Chondrocyte (in vitro differentiated cells): ENCODE measurements at regions not wholly inside any gene's neighbourhood (a gene's known extent, or its start where the extent isn't known, plus 50 kb on each side); places are given as distances from the start of the nearest gene placed in this dataset.

ENCODE experiments used
- DNase-seq: peaks from one replicate; pipeline ENCODE4 v3.0.0; 2021; ENCODE audit warnings: mixed read lengths, low spot score
- H3K27ac Mint-ChIP-seq: one replicate; pipeline ENCODE4 v1.8.0; 2021; ENCODE audit warnings: mild to moderate bottlenecking, moderate library complexity, mixed read lengths; ENCODE audit not compliant: unreplicated experiment
- H3K27me3 Mint-ChIP-seq: 2 replicates; pipeline ENCODE4 v1.8.0; 2021; ENCODE audit warnings: low read depth, mixed read lengths
- H3K36me3 Mint-ChIP-seq: 2 replicates; pipeline ENCODE4 v1.8.0; 2021; ENCODE audit warnings: low read depth, mixed read lengths
- H3K4me1 Mint-ChIP-seq: 2 replicates; pipeline ENCODE4 v1.8.0; 2021; ENCODE audit warnings: low read depth, mild to moderate bottlenecking, mixed read lengths
- H3K4me3 Mint-ChIP-seq: one replicate; pipeline ENCODE4 v1.8.0; 2021; ENCODE audit warnings: mild to moderate bottlenecking, moderate library complexity, mixed read lengths; ENCODE audit not compliant: unreplicated experiment
- H3K9me3 Mint-ChIP-seq: 2 replicates; pipeline ENCODE4 v1.8.0; 2021; ENCODE audit warnings: low read depth, mixed read lengths
- CTCF ChIP-seq: fragments of 200-600 bp; sonication (generic); IDR thresholded peaks from 2 replicates; pipeline ENCODE4 v1.5.0; 2021; ENCODE audit warnings: antibody characterized with exemption, mild to moderate bottlenecking, moderate library complexity

DNA sequence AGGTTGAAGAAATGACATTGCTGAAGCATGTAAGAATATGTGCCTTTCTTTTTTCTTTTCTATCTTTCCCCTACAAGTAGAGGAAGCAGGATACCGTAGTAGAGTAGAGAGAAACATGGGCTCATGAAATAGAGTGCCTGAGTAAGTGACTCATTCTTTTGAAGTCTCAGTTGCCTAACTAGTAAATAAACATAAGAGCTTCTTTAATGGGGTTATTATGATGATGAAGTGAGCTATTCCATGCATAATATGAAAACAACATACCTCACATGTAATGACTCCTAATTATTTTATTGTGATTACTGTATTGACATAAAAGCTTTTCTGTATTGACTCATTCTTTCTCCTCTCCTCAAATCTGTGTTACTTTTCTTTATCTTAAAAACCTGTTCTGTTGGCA, 1538.2 kb downstream of the TECRL start:
- no peak overlapping the region for H3K4me3 Mint-ChIP-seq
- no peaks in the 10 kb centered on the region for H3K4me1 Mint-ChIP-seq
- H3K36me3 Mint-ChIP-seq, result no peaks in the 10 kb centered on the region
- no peaks in the 10 kb centered on the region for H3K9me3 Mint-ChIP-seq
- no peak overlapping the region for H3K27ac Mint-ChIP-seq
- no peak for DNase-seq
- H3K27me3 Mint-ChIP-seq, result no peaks in the 10 kb centered on the region
- TF ChIP-seq CTCF, result no peak

- H3K9me3 Mint-ChIP-seq, result no peaks in the 10 kb centered on the region
- TF ChIP-seq CTCF, result no peak
Observed at GRCh38 chr4:62870451-62870850, 1538.8 kb downstream of the TECRL start.

DNA sequence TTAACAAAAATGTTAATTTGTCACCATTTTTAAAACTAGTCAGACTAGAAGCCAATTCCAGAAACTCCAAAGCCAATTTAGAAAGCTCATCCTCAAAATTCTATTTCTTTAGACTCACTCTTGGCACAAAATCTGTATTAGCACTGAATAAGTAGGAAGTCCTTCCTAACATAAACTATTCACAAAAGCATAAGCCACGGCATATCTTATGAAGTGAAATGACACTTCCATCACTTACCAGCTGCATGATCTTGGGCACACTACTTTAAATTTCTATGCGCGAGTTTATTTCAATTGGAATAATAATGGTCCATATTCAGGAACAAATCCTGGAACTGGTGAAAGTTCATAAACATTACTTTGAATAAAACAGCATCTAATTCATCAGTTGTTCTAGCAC, 1544.0 kb downstream of the TECRL start:
- no peaks in the 10 kb centered on the region for H3K27me3 Mint-ChIP-seq
- no peaks in the 10 kb centered on the region for H3K9me3 Mint-ChIP-seq
- no peak overlapping the region for H3K4me3 Mint-ChIP-seq
- H3K27ac Mint-ChIP-seq, result no peak overlapping the region
- DNase-seq, result no peak
- H3K4me1 Mint-ChIP-seq, result no peaks in the 10 kb centered on the region
- peaks cover 1% of the 10 kb centered on the region for H3K36me3 Mint-ChIP-seq
- no peak for TF ChIP-seq CTCF

More at GRCh38 chr4:62870451-62870850, 1538.8 kb downstream of the TECRL start:
- Mint-ChIP-seq H3K36me3 (no peaks in the 10 kb centered on the region), H3K27ac (no peak overlapping the region), H3K4me3 (no peak overlapping the region), H3K27me3 (no peaks in the 10 kb centered on the region), H3K4me1 (no peaks in the 10 kb centered on the region)
- no peak for DNase-seq

GRCh38 chr4:62849696-62850095, 1559.6 kb downstream of the TECRL start:
- Mint-ChIP-seq H3K4me1 (peaks cover 15% of the 10 kb centered on the region), H3K27ac (peak overlapping the region; percentile 39), H3K36me3 (no peaks in the 10 kb centered on the region), H3K4me3 (no peak overlapping the region), H3K27me3 (no peaks in the 10 kb centered on the region), H3K9me3 (peaks cover 4% of the 10 kb centered on the region)
- no peak for DNase-seq
- TF ChIP-seq CTCF, result no peak

DNA sequence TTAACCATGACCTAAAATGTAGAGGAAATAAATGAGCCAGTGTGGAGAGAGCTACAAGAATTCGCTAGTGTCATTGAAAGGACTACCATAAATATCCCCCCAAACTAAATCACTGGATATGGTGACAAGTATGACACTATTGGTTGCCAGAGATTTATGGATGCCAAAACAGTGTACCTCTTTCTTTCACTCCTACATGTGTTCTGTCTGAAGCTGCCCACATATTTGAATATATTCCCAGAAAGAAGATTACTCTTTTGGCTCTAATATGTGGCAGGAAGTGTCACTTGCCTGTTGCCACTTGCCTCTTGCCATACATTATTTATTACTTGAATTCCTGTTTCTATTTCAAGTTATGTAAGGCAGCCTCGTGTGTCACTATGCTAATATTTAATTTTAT, 1573.6 kb downstream of the TECRL start:
- H3K27me3 Mint-ChIP-seq, result peaks cover 3% of the 10 kb centered on the region
- peaks cover 14% of the 10 kb centered on the region for H3K9me3 Mint-ChIP-seq

More for the DNA sequence above, 1573.6 kb downstream of the TECRL start:
- no peak for DNase-seq
- Mint-ChIP-seq H3K27ac (no peak overlapping the region), H3K4me1 (no peaks in the 10 kb centered on the region), H3K36me3 (peaks cover 4% of the 10 kb centered on the region), H3K4me3 (no peak overlapping the region)
- no peak for TF ChIP-seq CTCF
